ENCODE measurements at regions not wholly inside any gene's neighbourhood (a gene's known extent, or its start where the extent isn't known, plus 50 kb on each side); places are given as distances from the start of the nearest gene placed in this dataset.
"Not testable (repeated sequence)": the region's sequence is repeated elsewhere in the genome, so short reads cannot be mapped to it uniquely, and the experiment has no call there.

DNA sequence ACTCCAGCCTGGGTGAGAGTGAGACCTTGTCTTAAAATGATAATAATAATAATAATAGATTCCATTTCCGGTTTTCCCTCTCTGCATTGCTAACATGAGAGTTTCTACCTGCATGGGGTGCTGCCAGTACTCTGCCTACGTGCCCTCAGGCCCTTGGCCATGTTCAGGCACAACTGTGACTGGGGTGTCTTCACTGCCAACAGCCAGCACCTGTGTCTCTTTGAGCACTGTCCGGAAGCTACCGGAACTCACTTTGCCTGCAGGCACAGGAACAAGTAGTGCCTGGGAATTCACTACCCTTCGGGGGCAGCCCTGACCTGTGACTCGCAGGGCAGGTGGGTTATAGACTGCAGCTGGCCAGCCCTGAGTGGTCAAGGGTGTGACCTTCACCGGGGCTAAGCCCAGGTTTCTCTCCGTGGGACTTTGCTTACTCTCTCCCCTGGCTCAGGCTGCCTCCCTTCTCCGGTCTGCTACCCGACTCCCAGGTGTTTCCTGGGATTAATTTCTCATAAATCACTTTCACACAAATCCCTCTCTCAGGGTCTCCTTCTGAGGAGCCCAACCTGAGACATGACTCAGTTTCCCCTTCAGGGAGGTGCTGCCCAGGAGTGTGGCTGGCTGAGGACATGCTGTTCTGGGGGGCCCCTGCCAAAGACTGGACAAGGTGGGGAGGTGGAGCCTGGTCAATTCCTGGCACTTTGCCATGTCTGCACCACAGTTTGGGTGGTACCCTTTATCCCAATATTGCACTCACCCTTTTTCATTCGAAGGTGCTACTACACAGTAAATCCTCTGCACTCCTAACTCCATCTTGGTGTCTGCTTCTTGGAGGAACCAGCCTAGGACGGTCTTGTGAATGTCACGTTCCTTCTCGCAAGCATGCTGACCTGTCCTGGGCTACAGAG is 79.5 kb upstream of the RALGAPA2 start:
- no peak for DNase-seq

- no peak for DNase-seq
Observed at GRCh38 chr20:20788308-20788707, 75.9 kb upstream of the RALGAPA2 start.

- DNase-seq, result no peak
Observed at GRCh38 chr20:20786428-20786827, 74.0 kb upstream of the RALGAPA2 start.

DNA sequence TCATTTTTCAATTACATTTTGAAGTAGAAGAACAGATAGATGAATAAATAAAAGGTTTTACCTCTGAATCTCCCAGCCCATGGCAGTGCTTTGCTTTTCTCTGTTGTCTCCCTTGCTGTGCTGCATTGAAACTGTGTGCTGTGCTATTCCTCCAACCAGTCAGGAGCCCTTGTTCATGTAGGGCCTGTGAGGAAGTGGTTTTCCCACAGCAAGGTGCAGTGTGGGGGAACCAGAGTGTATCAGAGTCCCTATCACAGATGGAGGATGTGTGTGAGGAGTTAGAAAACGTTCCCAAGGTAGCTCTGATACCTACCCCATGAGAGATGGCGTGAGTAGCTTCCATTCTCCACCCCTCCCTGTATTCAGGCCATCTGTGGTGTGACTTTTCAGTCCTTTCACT is 72.8 kb upstream of the RALGAPA2 start:
- no peak for DNase-seq

DNA sequence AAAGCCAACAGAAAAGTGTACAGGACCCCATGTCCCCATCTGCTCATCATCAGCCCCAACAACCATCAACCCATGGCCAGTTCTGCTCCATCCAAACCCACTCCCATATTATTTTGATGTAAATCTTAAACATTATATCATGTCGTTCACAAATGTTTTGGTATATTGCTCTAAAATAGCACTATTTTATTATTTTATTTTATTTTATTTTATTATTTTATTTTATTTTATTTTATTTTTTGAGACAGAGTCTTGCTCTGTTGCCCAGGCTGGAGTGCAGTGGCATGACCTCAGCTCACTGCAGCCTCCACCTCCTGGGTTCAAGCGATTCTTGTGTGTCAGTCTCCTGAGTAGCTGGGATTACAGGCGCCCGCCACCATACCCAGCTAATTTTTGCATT is 72.0 kb upstream of the RALGAPA2 start:
- DNase-seq, result not testable (repeated sequence)

DNA sequence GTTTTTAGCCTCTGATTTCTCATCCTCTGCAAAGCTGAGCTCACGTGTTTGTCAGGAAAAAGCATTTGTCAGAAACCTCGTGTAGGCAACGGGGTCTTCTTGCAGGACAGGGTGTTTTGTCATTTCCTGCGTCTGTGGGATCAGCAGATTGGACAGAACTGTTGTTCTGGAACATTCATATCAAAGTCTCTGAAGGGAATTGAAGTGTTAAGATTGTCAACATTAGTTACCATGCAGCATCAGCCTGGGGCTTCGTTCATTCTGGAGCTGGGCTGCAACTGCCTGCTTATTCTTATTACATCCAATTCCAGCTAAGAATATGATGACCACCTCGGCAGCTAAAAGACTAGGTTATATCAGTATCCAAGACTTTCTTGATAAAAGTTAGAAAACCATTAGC is 71.0 kb upstream of the RALGAPA2 start:
- no peak for DNase-seq

- no peak for DNase-seq
Observed at GRCh38 chr20:20782755-20783154, 70.3 kb upstream of the RALGAPA2 start.

- peak; percentile 66 for DNase-seq
Observed at GRCh38 chr20:20782231-20782630, 69.8 kb upstream of the RALGAPA2 start.

DNA sequence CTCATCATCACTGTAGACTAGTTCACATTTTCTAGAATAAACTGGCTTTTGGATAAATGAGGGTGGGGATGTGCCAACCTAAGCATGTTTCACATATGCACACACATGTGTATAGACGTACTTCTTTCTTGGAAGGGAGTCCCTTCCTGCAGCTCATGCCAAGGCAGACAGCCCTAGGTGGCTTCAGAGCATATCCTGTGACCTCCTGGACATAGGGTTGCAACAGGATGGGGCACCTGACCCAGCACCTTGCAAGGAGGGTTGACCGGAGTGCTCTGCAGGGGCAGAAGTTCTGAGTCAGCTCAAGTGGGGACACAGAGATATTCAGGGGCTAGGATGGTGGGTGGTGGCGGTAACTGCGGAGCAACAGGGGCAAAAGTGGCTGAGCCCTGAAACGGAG is 68.6 kb upstream of the RALGAPA2 start:
- DNase-seq, result no peak

DNA sequence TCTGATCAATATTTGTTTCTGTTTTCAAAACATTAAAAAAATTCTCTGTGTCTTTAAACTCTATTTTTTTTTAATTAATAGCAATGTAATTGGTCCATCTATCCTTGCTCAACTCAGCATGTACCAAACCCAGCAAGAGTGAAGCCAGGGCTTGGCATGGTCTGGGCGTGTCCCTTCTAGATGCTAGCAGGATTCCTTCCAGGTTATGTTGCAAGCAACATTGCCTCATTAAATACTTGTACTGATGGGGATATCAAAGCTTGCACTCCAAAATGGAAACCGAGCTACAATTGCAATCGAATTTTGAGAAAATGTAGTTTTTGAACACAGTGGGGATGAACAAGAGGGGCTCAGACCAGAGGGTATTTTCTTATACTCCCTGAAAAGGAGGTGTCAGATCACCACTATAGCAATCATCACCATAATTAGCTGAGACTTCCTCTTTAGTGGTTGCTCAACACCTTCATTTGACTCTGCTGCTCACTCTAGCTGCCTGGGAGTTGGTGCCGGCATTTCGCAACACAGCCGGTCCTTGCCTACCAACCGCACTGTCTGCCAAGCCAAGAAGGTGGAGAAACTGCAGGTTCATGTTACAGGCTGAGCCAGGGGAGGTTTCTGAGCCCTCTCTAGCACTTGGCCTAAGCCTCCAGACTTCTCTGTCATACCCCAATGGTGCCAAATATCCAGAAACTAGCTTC is 67.8 kb upstream of the RALGAPA2 start:
- no peak for DNase-seq

- peak; percentile 58 for DNase-seq
Observed at GRCh38 chr20:20778676-20779075, 66.2 kb upstream of the RALGAPA2 start.

DNA sequence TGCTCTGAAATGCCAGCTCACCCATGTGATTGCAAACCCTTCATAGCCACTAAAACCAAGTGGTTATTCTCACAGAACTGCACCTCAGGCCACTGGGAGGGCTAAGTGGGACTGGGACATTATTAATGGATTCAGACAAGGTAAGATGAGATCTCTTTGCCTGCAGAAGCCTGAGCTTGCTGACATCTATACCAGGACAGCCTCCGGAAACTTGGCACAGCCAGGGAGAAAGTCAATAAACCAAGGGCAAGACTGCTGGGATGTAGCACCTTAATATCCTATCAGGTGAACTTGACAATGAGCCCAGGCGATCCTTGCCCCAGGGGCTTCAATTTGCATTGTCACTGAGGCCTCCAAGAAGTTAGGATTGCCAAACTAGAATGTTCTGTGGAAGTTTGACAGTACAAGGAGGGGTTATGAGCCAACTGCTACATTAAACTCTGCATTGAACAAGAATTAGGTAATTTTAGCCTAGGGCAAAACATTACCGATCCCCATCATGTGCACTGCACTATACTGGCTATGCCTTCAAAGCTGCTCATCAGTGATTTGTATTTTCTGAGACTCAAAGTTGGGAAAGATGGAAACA is 60.1 kb upstream of the RALGAPA2 start:
- no peak for DNase-seq

DNA sequence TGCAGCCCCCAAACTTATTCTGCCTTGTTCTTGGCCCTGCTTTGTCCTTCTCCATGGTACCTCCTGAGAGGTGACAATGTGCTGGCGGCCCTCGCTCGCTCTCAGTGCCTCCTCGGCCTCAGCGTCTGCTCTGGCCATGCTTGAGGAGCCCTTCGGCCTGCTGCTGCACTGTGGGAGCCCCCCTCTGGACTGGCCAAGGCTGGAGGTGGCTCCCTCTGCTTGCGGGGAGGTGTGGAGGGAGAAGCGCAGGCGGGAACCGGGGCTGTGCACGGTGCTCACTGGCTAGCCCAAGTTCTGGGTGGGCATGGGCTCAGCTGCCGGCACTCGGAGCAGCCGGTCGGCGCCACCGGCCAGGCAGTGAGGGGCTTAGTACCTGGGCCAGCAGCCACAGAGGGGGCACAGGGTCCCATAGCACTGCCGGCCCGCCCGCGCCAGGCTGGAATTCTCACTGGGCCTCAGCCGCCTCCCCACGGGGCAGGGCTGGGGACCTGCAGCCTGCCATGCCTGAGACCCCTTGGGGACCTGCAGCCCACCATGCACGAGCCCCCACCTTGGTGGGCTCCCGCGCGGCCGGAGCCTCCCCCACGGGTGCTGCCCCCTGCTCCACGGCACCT is 55.9 kb upstream of the RALGAPA2 start:
- DNase-seq, result no peak

GRCh38 chr20:20765696-20766365 is 53.4 kb upstream of the RALGAPA2 start:
- no peak for DNase-seq

DNA sequence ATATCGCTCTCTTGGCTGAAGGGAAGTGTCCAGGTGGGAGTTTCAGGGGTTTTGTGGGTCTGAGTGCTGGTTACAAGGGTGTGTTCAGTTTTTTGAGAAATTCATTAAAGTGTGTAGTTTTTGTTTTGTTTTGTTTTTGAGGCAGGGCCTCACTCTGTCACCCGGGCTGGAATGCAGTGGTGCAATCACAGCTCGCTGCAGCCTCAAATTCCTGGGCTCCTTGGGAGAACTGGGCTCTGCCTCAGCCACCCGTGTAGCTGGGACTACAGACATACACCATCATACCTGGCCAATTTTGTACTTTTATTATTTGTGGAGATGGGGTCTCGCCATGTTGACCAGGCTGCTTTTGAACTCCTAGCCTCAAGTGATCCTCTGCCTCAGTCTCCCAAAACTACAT is 51.2 kb upstream of the RALGAPA2 start:
- no peak for DNase-seq
